ENCODE measurements at regions not wholly inside any gene's neighbourhood (a gene's known extent, or its start where the extent isn't known, plus 50 kb on each side); places are given as distances from the start of the nearest gene placed in this dataset.
"Not testable (repeated sequence)": the region's sequence is repeated elsewhere in the genome, so short reads cannot be mapped to it uniquely, and the experiment has no call there.

GRCh38 chr2:12554224-12555011 is 162.3 kb upstream of the TRIB2 start:
- Histone ChIP-seq H3K27me3 (ENCODE audit: insufficient read depth, insufficient read length) (no peaks in the 10 kb centered on the region), H3K9me3 (ENCODE audit: insufficient read depth, low read length) (no peaks in the 10 kb centered on the region), H3K4me3 (ENCODE audit: insufficient read length, low read depth) (no peak overlapping the region), H3K4me1 (ENCODE audit: insufficient read depth, insufficient read length) (no peaks in the 10 kb centered on the region), H3K36me3 (ENCODE audit: insufficient read depth, insufficient read length, low read length) (no peaks in the 10 kb centered on the region), H3K9ac (ENCODE audit: insufficient read length, low read depth) (no peak overlapping the region)
- no peak for TF ChIP-seq SUZ12 (IDR thresholded peaks at IDR 0.05; ENCODE audit: extremely low read depth, insufficient read depth, insufficient read length)
- no peak for DNase-seq (ENCODE audit: low read depth, low spot score)

GRCh38 chr2:12555012-12555645 is 161.6 kb upstream of the TRIB2 start:
- Histone ChIP-seq H3K27me3 (ENCODE audit: insufficient read depth, insufficient read length) (no peaks in the 10 kb centered on the region), H3K9ac (ENCODE audit: insufficient read length, low read depth) (no peak overlapping the region), H3K36me3 (ENCODE audit: insufficient read depth, insufficient read length, low read length) (no peaks in the 10 kb centered on the region), H3K4me1 (ENCODE audit: insufficient read depth, insufficient read length) (no peaks in the 10 kb centered on the region), H3K4me3 (ENCODE audit: insufficient read length, low read depth) (no peak overlapping the region), H3K9me3 (ENCODE audit: insufficient read depth, low read length) (no peaks in the 10 kb centered on the region)
- TF ChIP-seq SUZ12 (IDR thresholded peaks at IDR 0.05; ENCODE audit: extremely low read depth, insufficient read depth, insufficient read length) (no peak), ZNF274 (IDR thresholded peaks at IDR 0.05; ENCODE audit: low read depth, low read length) (no peak)
- DNase-seq (ENCODE audit: low read depth, low spot score), result no peak

- H3K36me3 ChIP-seq (ENCODE audit: insufficient read depth, insufficient read length, low read length), result no peaks in the 10 kb centered on the region
- TF ChIP-seq YY1 (IDR thresholded peaks at IDR 0.05; ENCODE audit: insufficient read depth, insufficient read length) (no peak), ZNF274 (IDR thresholded peaks at IDR 0.05; ENCODE audit: low read depth, low read length) (no peak)
- H3K9me3 ChIP-seq (ENCODE audit: insufficient read depth, low read length), result no peaks in the 10 kb centered on the region
- H3K9ac ChIP-seq (ENCODE audit: insufficient read length, low read depth), result no peak overlapping the region
- no peak overlapping the region for H3K4me3 ChIP-seq (ENCODE audit: insufficient read length, low read depth)
- H3K4me1 ChIP-seq (ENCODE audit: insufficient read depth, insufficient read length), result no peaks in the 10 kb centered on the region
- DNase-seq (ENCODE audit: low read depth, low spot score), result no peak
- H3K27me3 ChIP-seq (ENCODE audit: insufficient read depth, insufficient read length), result no peaks in the 10 kb centered on the region
These were observed 160.0 kb upstream of the TRIB2 start for GRCh38 chr2:12556762-12557161.

GRCh38 chr2:12557688-12558087 is 159.0 kb upstream of the TRIB2 start:
- Histone ChIP-seq H3K9me3 (ENCODE audit: insufficient read depth, low read length) (no peaks in the 10 kb centered on the region), H3K27me3 (ENCODE audit: insufficient read depth, insufficient read length) (no peaks in the 10 kb centered on the region), H3K36me3 (ENCODE audit: insufficient read depth, insufficient read length, low read length) (no peaks in the 10 kb centered on the region), H3K9ac (ENCODE audit: insufficient read length, low read depth) (no peak overlapping the region), H3K4me1 (ENCODE audit: insufficient read depth, insufficient read length) (no peaks in the 10 kb centered on the region), H3K4me3 (ENCODE audit: insufficient read length, low read depth) (no peak overlapping the region)
- no peak for TF ChIP-seq SUZ12 (IDR thresholded peaks at IDR 0.05; ENCODE audit: extremely low read depth, insufficient read depth, insufficient read length)
- no peak for TF ChIP-seq YY1 (IDR thresholded peaks at IDR 0.05; ENCODE audit: insufficient read depth, insufficient read length)
- no peak for TF ChIP-seq ZNF274 (IDR thresholded peaks at IDR 0.05; ENCODE audit: low read depth, low read length)
- no peak for DNase-seq (ENCODE audit: low read depth, low spot score)

GRCh38 chr2:12558519-12558918 is 158.2 kb upstream of the TRIB2 start:
- no peak for TF ChIP-seq YY1 (IDR thresholded peaks at IDR 0.05; ENCODE audit: insufficient read depth, insufficient read length)
- TF ChIP-seq SUZ12 (IDR thresholded peaks at IDR 0.05; ENCODE audit: extremely low read depth, insufficient read depth, insufficient read length), result no peak
- no peak for TF ChIP-seq ZNF274 (IDR thresholded peaks at IDR 0.05; ENCODE audit: low read depth, low read length)
- no peaks in the 10 kb centered on the region for H3K9me3 ChIP-seq (ENCODE audit: insufficient read depth, low read length)
- no peak overlapping the region for H3K9ac ChIP-seq (ENCODE audit: insufficient read length, low read depth)
- H3K36me3 ChIP-seq (ENCODE audit: insufficient read depth, insufficient read length, low read length), result no peaks in the 10 kb centered on the region
- DNase-seq (ENCODE audit: low read depth, low spot score), result no peak
- no peaks in the 10 kb centered on the region for H3K27me3 ChIP-seq (ENCODE audit: insufficient read depth, insufficient read length)
- no peak overlapping the region for H3K4me3 ChIP-seq (ENCODE audit: insufficient read length, low read depth)
- no peaks in the 10 kb centered on the region for H3K4me1 ChIP-seq (ENCODE audit: insufficient read depth, insufficient read length)

- Histone ChIP-seq H3K27me3 (ENCODE audit: insufficient read depth, insufficient read length) (no peaks in the 10 kb centered on the region), H3K9ac (ENCODE audit: insufficient read length, low read depth) (no peak overlapping the region), H3K4me1 (ENCODE audit: insufficient read depth, insufficient read length) (no peaks in the 10 kb centered on the region), H3K36me3 (ENCODE audit: insufficient read depth, insufficient read length, low read length) (no peaks in the 10 kb centered on the region), H3K9me3 (ENCODE audit: insufficient read depth, low read length) (no peaks in the 10 kb centered on the region), H3K4me3 (ENCODE audit: insufficient read length, low read depth) (no peak overlapping the region)
- TF ChIP-seq YY1 (IDR thresholded peaks at IDR 0.05; ENCODE audit: insufficient read depth, insufficient read length) (no peak), SUZ12 (IDR thresholded peaks at IDR 0.05; ENCODE audit: extremely low read depth, insufficient read depth, insufficient read length) (no peak), ZNF274 (IDR thresholded peaks at IDR 0.05; ENCODE audit: low read depth, low read length) (no peak)
- DNase-seq (ENCODE audit: low read depth, low spot score), result no peak
These were observed 156.1 kb upstream of the TRIB2 start for GRCh38 chr2:12560618-12561017.

GRCh38 chr2:12567411-12567810 is 149.3 kb upstream of the TRIB2 start:
- H3K27me3 ChIP-seq (ENCODE audit: insufficient read depth, insufficient read length), result no peaks in the 10 kb centered on the region
- H3K36me3 ChIP-seq (ENCODE audit: insufficient read depth, insufficient read length, low read length), result no peaks in the 10 kb centered on the region
- no peaks in the 10 kb centered on the region for H3K9me3 ChIP-seq (ENCODE audit: insufficient read depth, low read length)
- DNase-seq (ENCODE audit: low read depth, low spot score), result no peak
- TF ChIP-seq YY1 (IDR thresholded peaks at IDR 0.05; ENCODE audit: insufficient read depth, insufficient read length) (no peak), SUZ12 (IDR thresholded peaks at IDR 0.05; ENCODE audit: extremely low read depth, insufficient read depth, insufficient read length) (no peak), ZNF274 (IDR thresholded peaks at IDR 0.05; ENCODE audit: low read depth, low read length) (no peak)
- H3K9ac ChIP-seq (ENCODE audit: insufficient read length, low read depth), result no peak overlapping the region
- H3K4me3 ChIP-seq (ENCODE audit: insufficient read length, low read depth), result no peak overlapping the region
- no peaks in the 10 kb centered on the region for H3K4me1 ChIP-seq (ENCODE audit: insufficient read depth, insufficient read length)

GRCh38 chr2:12569510-12569909 is 147.2 kb upstream of the TRIB2 start:
- H3K4me3 ChIP-seq (ENCODE audit: insufficient read length, low read depth), result not testable (repeated sequence)

GRCh38 chr2:12569929-12570328 is 146.8 kb upstream of the TRIB2 start:
- not testable (repeated sequence) for H3K4me1 ChIP-seq (ENCODE audit: insufficient read depth, insufficient read length); H3K4me3 ChIP-seq (ENCODE audit: insufficient read length, low read depth); H3K9me3 ChIP-seq (ENCODE audit: insufficient read depth, low read length); DNase-seq (ENCODE audit: low read depth, low spot score); H3K36me3 ChIP-seq (ENCODE audit: insufficient read depth, insufficient read length, low read length); H3K9ac ChIP-seq (ENCODE audit: insufficient read length, low read depth); H3K27me3 ChIP-seq (ENCODE audit: insufficient read depth, insufficient read length)

More at GRCh38 chr2:12569510-12569909, 147.2 kb upstream of the TRIB2 start:
- H3K36me3 ChIP-seq (ENCODE audit: insufficient read depth, insufficient read length, low read length); H3K4me1 ChIP-seq (ENCODE audit: insufficient read depth, insufficient read length); H3K9me3 ChIP-seq (ENCODE audit: insufficient read depth, low read length); H3K9ac ChIP-seq (ENCODE audit: insufficient read length, low read depth); DNase-seq (ENCODE audit: low read depth, low spot score); H3K27me3 ChIP-seq (ENCODE audit: insufficient read depth, insufficient read length): not testable (repeated sequence)
